DOHH2 (cell line): ENCODE measurements at regions not wholly inside any gene's neighbourhood (a gene's known extent, or its start where the extent isn't known, plus 50 kb on each side); places are given as distances from the start of the nearest gene placed in this dataset.

Experiments used
- CTCF ChIP-seq: fragments of 200-600 bp; sonication (generic); IDR thresholded peaks from one replicate; pipeline ENCODE4 v1.5.1; 2014; ENCODE audit warnings: antibody characterized with exemption, mild to moderate bottlenecking, low read depth, low read length; ENCODE audit not compliant: poor library complexity, severe bottlenecking
- EZH2phosphoT487 ChIP-seq: fragments of 200-600 bp; sonication (generic); IDR thresholded peaks from 2 replicates; pipeline ENCODE4 v1.6.1; 2017; ENCODE audit warnings: borderline replicate concordance, mild to moderate bottlenecking, antibody characterized with exemption, low read length, moderate library complexity, mixed read lengths

- TF ChIP-seq CTCF (no peak), EZH2phosphoT487 (no peak)
Observed at GRCh38 chr11:134995741-134996140, 583.7 kb upstream of the B3GAT1 start.
